Smooth muscle cell (in vitro differentiated cells): ENCODE measurements at regions not wholly inside any gene's neighbourhood (a gene's known extent, or its start where the extent isn't known, plus 50 kb on each side); places are given as distances from the start of the nearest gene placed in this dataset.

ENCODE experiments used
- DNase-seq: peaks from one replicate; lab custom pipeline; 2025; ENCODE audit not compliant: unreplicated experiment; lab: John Stamatoyannopoulos, UW
- H2AFZ ChIP-seq: fragments of 200-600 bp; sonication (generic); 2 replicates; pipeline ENCODE4 v1.6.0; 2016; ENCODE audit warnings: antibody characterized with exemption, low read depth, mild to moderate bottlenecking
- H3F3A ChIP-seq: fragments of 200-600 bp; sonication (generic); 2 replicates; pipeline ENCODE4 v1.6.0; 2017; ENCODE audit warnings: antibody characterized with exemption, low read depth
- H3K27ac ChIP-seq: fragments of 200-600 bp; sonication (generic); 2 replicates; pipeline ENCODE4 v1.5.1; 2016; ENCODE audit warnings: low read depth, mild to moderate bottlenecking
- H3K27me3 ChIP-seq: fragments of 200-600 bp; sonication (generic); 2 replicates; pipeline ENCODE4 v1.6.1; 2016; ENCODE audit warnings: low read depth, mild to moderate bottlenecking
- H3K36me3 ChIP-seq: fragments of 200-600 bp; sonication (generic); 2 replicates; pipeline ENCODE4 v1.5.1; 2016; ENCODE audit warnings: low read depth
- H3K4me1 ChIP-seq: fragments of 200-600 bp; sonication (generic); 2 replicates; pipeline ENCODE4 v1.5.1; 2016; ENCODE audit warnings: low read depth
- H3K4me2 ChIP-seq: fragments of 200-600 bp; sonication (generic); 2 replicates; pipeline ENCODE4 v1.6.0; 2016; ENCODE audit warnings: mild to moderate bottlenecking
- H3K4me3 ChIP-seq: fragments of 200-600 bp; sonication (generic); 2 replicates; pipeline ENCODE4 v1.5.1; 2016; ENCODE audit warnings: mild to moderate bottlenecking
- H3K79me2 ChIP-seq: fragments of 200-600 bp; sonication (generic); 2 replicates; pipeline ENCODE4 v1.6.0; 2016; ENCODE audit warnings: low read depth, mild to moderate bottlenecking
- H3K9ac ChIP-seq: fragments of 200-600 bp; sonication (generic); 2 replicates; pipeline ENCODE4 v1.6.0; 2016; ENCODE audit warnings: low read depth
- H3K9me3 ChIP-seq: fragments of 200-600 bp; sonication (generic); replicated peaks from 2 replicates; pipeline ENCODE4 v1.5.1; 2016; ENCODE audit warnings: low read depth
- H4K20me1 ChIP-seq: fragments of 200-600 bp; sonication (generic); 2 replicates; pipeline ENCODE4 v1.6.0; 2016; ENCODE audit warnings: low read depth
- CTCF ChIP-seq: fragments of 200-600 bp; sonication (generic); IDR thresholded peaks from 2 replicates; pipeline ENCODE4 v1.5.1; 2017; ENCODE audit warnings: borderline replicate concordance, mild to moderate bottlenecking, antibody characterized with exemption; ENCODE audit not compliant: insufficient read depth, poor library complexity, severe bottlenecking
- WGBS: methylation state at CpG from one replicate; pipeline ENCODE4 v1.1.7; 2016; ENCODE audit warnings: low lambda C conversion rate; 5-methylcytosine and 5-hydroxymethylcytosine counted together

GRCh38 chr5:3226196-3226920 lies 369.3 kb upstream of the IRX1 start:
- H3F3A ChIP-seq: no peaks in the 10 kb centered on the region
- H3K27me3 ChIP-seq: no peaks in the 10 kb centered on the region
- no peaks in the 10 kb centered on the region for H3K36me3 ChIP-seq
- no peaks in the 10 kb centered on the region for H3K9me3 ChIP-seq
- WGBS: 69% methylated on average over 12 of the region's 12 CpGs
- no peak overlapping the region for H2AFZ ChIP-seq
- H3K27ac ChIP-seq: no peak overlapping the region
- H3K4me3 ChIP-seq: no peak overlapping the region
- no peaks in the 10 kb centered on the region for H4K20me1 ChIP-seq
- H3K4me2 ChIP-seq: no peak overlapping the region
- DNase-seq: no peak
- no peak for TF ChIP-seq CTCF
- H3K4me1 ChIP-seq: no peaks in the 10 kb centered on the region
- no peaks in the 10 kb centered on the region for H3K79me2 ChIP-seq
- H3K9ac ChIP-seq: no peak overlapping the region

GRCh38 chr5:3225201-3225960 lies 370.3 kb upstream of the IRX1 start:
- DNase-seq: no peak
- Histone ChIP-seq H3K9ac (no peak overlapping the region), H3K27ac (no peak overlapping the region), H2AFZ (no peak overlapping the region), H3K4me2 (no peak overlapping the region), H3K4me3 (no peak overlapping the region), H3K9me3 (no peaks in the 10 kb centered on the region), H3K4me1 (no peaks in the 10 kb centered on the region), H3K27me3 (no peaks in the 10 kb centered on the region), H3F3A (no peaks in the 10 kb centered on the region), H3K79me2 (no peaks in the 10 kb centered on the region), H4K20me1 (no peaks in the 10 kb centered on the region), H3K36me3 (no peaks in the 10 kb centered on the region)
- 88% methylated on average over 22 of the region's 22 CpGs for WGBS
- no peak for TF ChIP-seq CTCF

- no peaks in the 10 kb centered on the region for H3K27me3 ChIP-seq
- TF ChIP-seq CTCF: no peak
- no peaks in the 10 kb centered on the region for H3K79me2 ChIP-seq
- no peak overlapping the region for H3K4me2 ChIP-seq
- H4K20me1 ChIP-seq: no peaks in the 10 kb centered on the region
- no peak for DNase-seq
- no peaks in the 10 kb centered on the region for H3K9me3 ChIP-seq
- no peak overlapping the region for H3K4me3 ChIP-seq
- H3K36me3 ChIP-seq: no peaks in the 10 kb centered on the region
- 92% methylated on average over 5 of the region's 5 CpGs for WGBS
- no peak overlapping the region for H3K27ac ChIP-seq
- H2AFZ ChIP-seq: no peak overlapping the region
- no peak overlapping the region for H3K9ac ChIP-seq
- no peaks in the 10 kb centered on the region for H3F3A ChIP-seq
- no peaks in the 10 kb centered on the region for H3K4me1 ChIP-seq
Measured at GRCh38 chr5:3222924-3223323, 372.7 kb upstream of the IRX1 start.
